A549 (cell line): ENCODE measurements at regions not wholly inside any gene's neighbourhood (a gene's known extent, or its start where the extent isn't known, plus 50 kb on each side); places are given as distances from the start of the nearest gene placed in this dataset.

Experiments used
- CHD4 ChIP-seq: fragments of 200-600 bp; sonication (generic); IDR thresholded peaks from 2 replicates; pipeline ENCODE4 v1.6.1; 2016; ENCODE audit warnings: antibody characterized with exemption, mild to moderate bottlenecking, borderline replicate concordance
- EHMT2 ChIP-seq: fragments of 200-600 bp; sonication (generic); IDR thresholded peaks from 2 replicates; pipeline ENCODE4 v1.6.1; 2016; ENCODE audit warnings: antibody characterized with exemption, low read depth, mild to moderate bottlenecking, moderate library complexity
- EP300 ChIP-seq, 2 experiments: fragments of >200 bp; sonication (Bioruptor Twin); formaldehyde crosslinking; IDR thresholded peaks; 2 replicates in 1 of 2; 3 replicates in 1 of 2; pipeline ENCODE4 v1.6.1; 2016 to 2017
- KDM5A ChIP-seq: fragments of 200-600 bp; sonication (generic); IDR thresholded peaks from 2 replicates; pipeline ENCODE4 v1.6.1; 2016; ENCODE audit warnings: antibody characterized with exemption, mild to moderate bottlenecking
- NR3C1 ChIP-seq: fragments of >200 bp; sonication (Bioruptor Twin); formaldehyde crosslinking; IDR thresholded peaks from 3 replicates; pipeline ENCODE4 v1.6.1; 2017
- POLR2A ChIP-seq: IDR thresholded peaks from 2 replicates; pipeline ENCODE4 v1.6.1; 2012; ENCODE audit warnings: mild to moderate bottlenecking, low read length
- POLR2AphosphoS2 ChIP-seq: conservative IDR thresholded peaks from 2 replicates; pipeline ENCODE4 v1.6.1; 2012; ENCODE audit warnings: low read length, improper control_type of control experiment, inconsistent platforms
- RFX5 ChIP-seq: fragments of 450-650 bp; IDR thresholded peaks from 2 replicates; pipeline ENCODE4 v1.7.1; 2014; ENCODE audit warnings: antibody characterized with exemption, mild to moderate bottlenecking, moderate library complexity
- TP53 ChIP-seq: fragments of 250-450 bp; sonication (Bioruptor Pico); IDR thresholded peaks from 2 replicates; pipeline ENCODE4 v1.5.0; 2021; ENCODE audit warnings: mild to moderate bottlenecking, moderate library complexity
- TF ChIP-seq, protein P1 (sequence below): fragments of >200 bp; sonication (Bioruptor Twin); formaldehyde crosslinking; IDR thresholded peaks from 3 replicates; pipeline ENCODE4 v1.5.1; 2016
- TF ChIP-seq, protein P2 (sequence below): IDR thresholded peaks from 2 replicates; pipeline ENCODE4 v1.6.1; 2012

DNA sequence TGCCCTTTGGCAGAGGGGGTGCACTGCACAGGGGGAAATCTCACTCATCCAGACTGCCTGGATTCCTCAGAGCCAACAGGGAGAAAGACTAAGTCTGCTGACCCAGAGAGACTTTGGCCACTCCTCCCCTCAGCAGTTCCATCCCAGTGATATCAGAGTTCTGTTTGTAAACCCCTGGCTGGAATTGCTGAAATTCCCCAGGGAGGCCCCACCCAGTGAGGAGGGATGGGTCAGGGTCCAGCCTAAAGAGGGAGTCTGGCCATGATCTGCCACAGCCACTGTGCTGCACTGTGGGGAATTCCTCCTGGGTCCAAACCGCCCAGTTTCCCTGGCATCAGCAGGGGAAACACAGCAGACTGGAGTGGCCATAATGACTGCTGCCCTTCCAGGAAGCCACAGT is 54.9 kb upstream of the USP15 start:
- TF ChIP-seq, protein P1, sequence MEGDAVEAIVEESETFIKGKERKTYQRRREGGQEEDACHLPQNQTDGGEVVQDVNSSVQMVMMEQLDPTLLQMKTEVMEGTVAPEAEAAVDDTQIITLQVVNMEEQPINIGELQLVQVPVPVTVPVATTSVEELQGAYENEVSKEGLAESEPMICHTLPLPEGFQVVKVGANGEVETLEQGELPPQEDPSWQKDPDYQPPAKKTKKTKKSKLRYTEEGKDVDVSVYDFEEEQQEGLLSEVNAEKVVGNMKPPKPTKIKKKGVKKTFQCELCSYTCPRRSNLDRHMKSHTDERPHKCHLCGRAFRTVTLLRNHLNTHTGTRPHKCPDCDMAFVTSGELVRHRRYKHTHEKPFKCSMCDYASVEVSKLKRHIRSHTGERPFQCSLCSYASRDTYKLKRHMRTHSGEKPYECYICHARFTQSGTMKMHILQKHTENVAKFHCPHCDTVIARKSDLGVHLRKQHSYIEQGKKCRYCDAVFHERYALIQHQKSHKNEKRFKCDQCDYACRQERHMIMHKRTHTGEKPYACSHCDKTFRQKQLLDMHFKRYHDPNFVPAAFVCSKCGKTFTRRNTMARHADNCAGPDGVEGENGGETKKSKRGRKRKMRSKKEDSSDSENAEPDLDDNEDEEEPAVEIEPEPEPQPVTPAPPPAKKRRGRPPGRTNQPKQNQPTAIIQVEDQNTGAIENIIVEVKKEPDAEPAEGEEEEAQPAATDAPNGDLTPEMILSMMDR = no peak
- TF ChIP-seq RFX5 = no peak
- no peak for TF ChIP-seq EHMT2
- TF ChIP-seq KDM5A = no peak
- TF ChIP-seq POLR2A = no peak
- TF ChIP-seq NR3C1 = no peak
- no peak for TF ChIP-seq TP53 (CRISPR knock-in tag)
- TF ChIP-seq EP300 (IDR thresholded peaks at IDR 0.05) = no peak
- TF ChIP-seq POLR2AphosphoS2 = no peak
- no peak for TF ChIP-seq CHD4
- TF ChIP-seq, protein P2, sequence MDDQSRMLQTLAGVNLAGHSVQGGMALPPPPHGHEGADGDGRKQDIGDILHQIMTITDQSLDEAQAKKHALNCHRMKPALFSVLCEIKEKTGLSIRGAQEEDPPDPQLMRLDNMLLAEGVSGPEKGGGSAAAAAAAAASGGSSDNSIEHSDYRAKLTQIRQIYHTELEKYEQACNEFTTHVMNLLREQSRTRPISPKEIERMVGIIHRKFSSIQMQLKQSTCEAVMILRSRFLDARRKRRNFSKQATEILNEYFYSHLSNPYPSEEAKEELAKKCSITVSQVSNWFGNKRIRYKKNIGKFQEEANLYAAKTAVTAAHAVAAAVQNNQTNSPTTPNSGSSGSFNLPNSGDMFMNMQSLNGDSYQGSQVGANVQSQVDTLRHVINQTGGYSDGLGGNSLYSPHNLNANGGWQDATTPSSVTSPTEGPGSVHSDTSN = no peak
